Lung (tissue), 11 donors: ENCODE measurements at regions not wholly inside any gene's neighbourhood (a gene's known extent, or its start where the extent isn't known, plus 50 kb on each side); places are given as distances from the start of the nearest gene placed in this dataset.

Experiments used
- ATAC-seq: fragments of 200-7000 bp; cut with Tn5 transposase; one replicate; pipeline ENCODE4 v1.9.1; 2020; ENCODE audit warnings: moderate number of reproducible peaks; ENCODE audit not compliant: insufficient read depth, low FRiP score
- DNase-seq, 3 donors: peaks; one replicate each; pipeline ENCODE4 v3.0.0-alpha.2; 2013 to 2017
- H3K27ac ChIP-seq, 2 donors: one replicate each; pipeline ENCODE4 v1.5.1; 2013; ENCODE audit warnings: mild to moderate bottlenecking in 2 of 2, moderate library complexity in 2 of 2, control low read depth in 1 of 2, inconsistent platforms in 1 of 2, low read depth in 1 of 2, low read length in 1 of 2
- H3K27me3 ChIP-seq, 3 donors: one replicate each; pipeline ENCODE4 v1.5.1; 2013; ENCODE audit warnings: low read length in 2 of 3; ENCODE audit not compliant: control insufficient read depth in 3 of 3, insufficient read depth in 3 of 3
- H3K36me3 ChIP-seq, 4 donors: one replicate each; pipeline ENCODE4 v1.5.1; 2013; ENCODE audit warnings: low read length in 4 of 4, mild to moderate bottlenecking in 1 of 4, moderate library complexity in 1 of 4; ENCODE audit not compliant: control insufficient read depth in 4 of 4, insufficient read depth in 4 of 4
- H3K4me1 ChIP-seq, 5 donors: one replicate each; pipeline ENCODE4 v1.5.1; 2013; ENCODE audit warnings: low read length in 5 of 5, mild to moderate bottlenecking in 2 of 5, moderate library complexity in 1 of 5; ENCODE audit not compliant: control insufficient read depth in 5 of 5, insufficient read depth in 5 of 5
- H3K4me3 ChIP-seq: one replicate; pipeline ENCODE4 v1.5.1; 2013; ENCODE audit warnings: mild to moderate bottlenecking, control low read depth, moderate library complexity
- H3K9ac ChIP-seq, 2 donors: one replicate each; pipeline ENCODE4 v1.5.1; 2013; ENCODE audit warnings: low read length in 2 of 2, control low read depth in 1 of 2; ENCODE audit not compliant: insufficient read depth in 1 of 2
- H3K9me3 ChIP-seq, 4 donors: one replicate each; pipeline ENCODE4 v1.5.1; 2013; ENCODE audit warnings: low read length in 3 of 4, mild to moderate bottlenecking in 1 of 4, moderate library complexity in 1 of 4; ENCODE audit not compliant: control insufficient read depth in 4 of 4, insufficient read depth in 3 of 4
- CTCF ChIP-seq: IDR thresholded peaks from 2 replicates; pipeline ENCODE4 v1.5.1; 2012; ENCODE audit warnings: mild to moderate bottlenecking; ENCODE audit errors: control extremely low read depth, extremely low read depth
- WGBS, 2 donors: extraction: QIAGEN DNeasy Blood & Tissue Kit; methylation state at CpG; one replicate each; pipeline ENCODE4 v1.1.7; 2013; 5-methylcytosine and 5-hydroxymethylcytosine counted together
- donor health status: control.
- donor health status: control.
- donor health status: Bipolar disorder and iron deficiency.
- donor health status: healthy.
- donor health status: DM: yes; HTN: yes; CAD: no.

- ATAC-seq (no peak), DNase-seq (no peak)
- Histone ChIP-seq H3K9ac (no peak overlapping the region), H3K27me3 (no peaks in the 10 kb centered on the region), H3K36me3 (no peaks in the 10 kb centered on the region), H3K27ac (no peak overlapping the region), H3K4me3 (no peak overlapping the region), H3K4me1 (peaks cover 0 to 5% (median 0%) of the 10 kb centered on the region in 5 donors), H3K9me3 (peaks cover 0 to 8% (median 4%) of the 10 kb centered on the region in 4 donors)
- TF ChIP-seq CTCF, result no peak
- WGBS, 2 donors, result 72 to 84% methylated on average over 6 of the region's 6 CpGs
Measured at GRCh38 chr2:172673056-172673683, 62.5 kb upstream of the RAPGEF4 start.

- WGBS, 2 donors, result 42 to 50% methylated on average over 39 of the region's 39 CpGs
- peaks cover 0 to 8% (median 4%) of the 10 kb centered on the region in 4 donors for H3K9me3 ChIP-seq
- DNase-seq, result peak; percentile 41 to 52 (median 44)
- H3K27ac ChIP-seq, result no peak overlapping the region
- H3K4me1 ChIP-seq, result peaks cover 0 to 2% (median 0%) of the 10 kb centered on the region in 5 donors
- H3K36me3 ChIP-seq, result no peaks in the 10 kb centered on the region
- H3K9ac ChIP-seq, result no peak overlapping the region
- no peaks in the 10 kb centered on the region for H3K27me3 ChIP-seq
- ATAC-seq, result no peak
- no peak overlapping the region for H3K4me3 ChIP-seq
- TF ChIP-seq CTCF, result peak; percentile 1
Measured at GRCh38 chr2:172674034-172674967, 61.3 kb upstream of the RAPGEF4 start.

GRCh38 chr2:172674968-172675303 lies 60.7 kb upstream of the RAPGEF4 start:
- no peak for DNase-seq
- H3K9ac ChIP-seq, result no peak overlapping the region
- H3K27me3 ChIP-seq, result no peaks in the 10 kb centered on the region
- H3K27ac ChIP-seq, result no peak overlapping the region
- WGBS, 2 donors, result 50 to 64% methylated on average over 3 of the region's 3 CpGs
- H3K4me1 ChIP-seq, result peaks cover 0 to 2% (median 0%) of the 10 kb centered on the region in 5 donors
- ATAC-seq, result no peak
- peaks cover 0 to 8% (median 4%) of the 10 kb centered on the region in 4 donors for H3K9me3 ChIP-seq
- H3K4me3 ChIP-seq, result no peak overlapping the region
- TF ChIP-seq CTCF, result no peak
- no peaks in the 10 kb centered on the region for H3K36me3 ChIP-seq
